ENCODE measurements at regions not wholly inside any gene's neighbourhood (a gene's known extent, or its start where the extent isn't known, plus 50 kb on each side); places are given as distances from the start of the nearest gene placed in this dataset.

DNA sequence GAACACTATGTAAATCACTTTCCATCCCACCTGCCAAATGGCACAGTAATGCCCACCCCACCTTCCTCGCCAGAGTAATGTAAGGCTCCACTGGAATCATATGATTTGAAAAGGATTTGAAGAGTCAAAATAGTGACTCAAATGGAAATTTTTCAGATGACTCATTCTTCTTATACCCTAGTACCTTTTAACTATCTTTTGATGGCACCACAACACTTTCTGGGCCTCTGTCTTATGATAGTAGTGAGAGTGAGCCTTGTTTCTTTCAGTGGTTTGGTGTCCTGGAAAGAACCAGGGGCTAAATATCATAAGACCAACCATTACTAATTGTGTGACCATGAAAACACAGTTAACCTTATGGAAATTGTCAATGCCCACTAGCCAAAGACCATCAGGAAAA is 235.4 kb upstream of the SLC14A2 start:
- DNase-seq = no peak
- WGBS, 3 donors = 93 to 96% (median 95%) methylated on average over 1 of the region's 1 CpG
- TF ChIP-seq EP300 (IDR thresholded peaks at IDR 0.05) (no peak), CTCF (IDR thresholded peaks at IDR 0.05) (no peak), POLR2A (IDR thresholded peaks at IDR 0.05) (no peak)
- no peak overlapping the region for H3K4me3 ChIP-seq
- H3K27me3 ChIP-seq = no peaks in the 10 kb centered on the region
- no peak overlapping the region for H3K27ac ChIP-seq
- H3K36me3 ChIP-seq = no peaks in the 10 kb centered on the region
- no peaks in the 10 kb centered on the region for H3K9me3 ChIP-seq
- intact Hi-C loops (cut with DNase I) = no loop called here
- H3K4me1 ChIP-seq (ENCODE audit: insufficient read depth) = no peaks in the 10 kb centered on the region

DNA sequence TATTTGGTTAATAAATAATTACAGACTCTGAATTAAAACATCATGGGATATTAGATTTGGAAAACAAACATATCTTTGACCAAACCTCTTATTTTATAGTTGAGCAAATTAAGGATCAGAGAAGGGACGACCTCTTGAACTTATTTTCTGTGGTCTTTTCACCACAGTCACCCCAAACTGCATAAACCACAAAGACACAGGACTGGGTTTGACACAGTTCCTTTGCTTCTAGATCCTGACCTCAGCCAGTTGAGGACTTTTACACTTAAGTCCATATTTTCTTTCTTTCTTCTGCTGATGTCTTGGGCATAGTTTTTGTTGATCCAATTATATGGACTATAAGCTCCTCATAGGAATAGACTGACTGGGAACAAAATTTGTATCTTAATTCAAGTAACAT is 234.0 kb upstream of the SLC14A2 start:
- H3K4me1 ChIP-seq (ENCODE audit: insufficient read depth) = no peaks in the 10 kb centered on the region
- WGBS, 3 donors = 88 to 99% (median 93%) methylated on average over 1 of the region's 1 CpG
- no peaks in the 10 kb centered on the region for H3K27me3 ChIP-seq
- no peaks in the 10 kb centered on the region for H3K36me3 ChIP-seq
- TF ChIP-seq CTCF (IDR thresholded peaks at IDR 0.05) (no peak), POLR2A (IDR thresholded peaks at IDR 0.05) (no peak), EP300 (IDR thresholded peaks at IDR 0.05) (no peak)
- H3K9me3 ChIP-seq = no peaks in the 10 kb centered on the region
- DNase-seq = no peak
- H3K4me3 ChIP-seq = no peak overlapping the region
- intact Hi-C loops (cut with DNase I) = no loop called here
- no peak overlapping the region for H3K27ac ChIP-seq

- TF ChIP-seq CTCF (IDR thresholded peaks at IDR 0.05) (no peak), POLR2A (IDR thresholded peaks at IDR 0.05) (no peak), EP300 (IDR thresholded peaks at IDR 0.05) (no peak)
- Histone ChIP-seq H3K4me3 (no peak overlapping the region), H3K36me3 (no peaks in the 10 kb centered on the region), H3K27ac (no peak overlapping the region), H3K27me3 (no peaks in the 10 kb centered on the region), H3K4me1 (ENCODE audit: insufficient read depth) (no peaks in the 10 kb centered on the region), H3K9me3 (no peaks in the 10 kb centered on the region)
- 98 to 100% (median 100%) methylated on average over 1 of the region's 1 CpG for WGBS, 3 donors
- intact Hi-C loops (cut with DNase I) = no loop called here
- no peak for DNase-seq
These were observed 232.0 kb upstream of the SLC14A2 start for GRCh38 chr18:45383228-45383627.

DNA sequence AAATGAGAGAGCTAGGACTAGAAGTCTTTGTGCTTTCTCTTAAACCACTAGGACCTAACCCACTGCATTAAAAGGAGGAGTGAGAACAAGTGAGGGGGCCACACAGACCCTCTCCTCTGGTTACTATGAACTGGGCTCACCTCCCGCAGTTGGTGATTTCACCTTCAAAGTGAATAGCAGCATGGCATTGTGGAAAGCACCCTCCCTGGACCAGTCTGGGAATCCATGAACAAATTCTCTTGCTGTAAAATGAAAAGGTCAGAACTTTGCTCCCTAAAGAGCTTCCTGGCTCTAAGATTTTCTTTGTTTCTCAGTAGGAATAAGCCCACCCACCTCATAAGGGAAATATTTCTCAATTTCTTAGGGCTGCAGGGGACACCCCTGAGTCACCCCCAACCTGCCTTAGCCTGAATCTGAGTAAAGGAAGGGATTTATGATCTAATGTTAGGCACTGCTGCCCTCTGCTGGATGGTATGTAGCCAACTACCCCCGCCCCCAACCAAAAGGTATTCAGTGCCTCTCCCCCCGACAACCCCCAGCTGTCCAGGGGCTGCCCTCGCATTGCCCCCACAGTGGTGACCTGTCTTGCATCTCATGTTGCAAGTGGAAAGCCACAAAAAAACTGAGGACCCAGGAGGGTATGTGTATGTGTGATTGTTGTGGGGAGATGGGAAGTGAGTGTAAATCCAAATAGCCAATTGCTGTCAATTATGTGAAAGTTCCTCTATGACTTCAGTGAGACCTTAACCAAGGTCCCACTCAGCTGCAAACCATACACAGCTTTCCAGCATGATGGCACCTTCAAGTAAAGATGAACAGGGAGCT is 230.9 kb upstream of the SLC14A2 start:
- Histone ChIP-seq H3K9me3 (no peaks in the 10 kb centered on the region), H3K4me3 (no peak overlapping the region), H3K27ac (no peak overlapping the region), H3K36me3 (no peaks in the 10 kb centered on the region), H3K27me3 (no peaks in the 10 kb centered on the region), H3K4me1 (ENCODE audit: insufficient read depth) (no peaks in the 10 kb centered on the region)
- DNase-seq = peak in 4 of 5 donors; percentile 43 to 71 (median 55)
- WGBS, 3 donors = 28 to 36% (median 28%) methylated on average over 4 of the region's 4 CpGs
- intact Hi-C loops (cut with DNase I) = no loop called here
- peak; percentile 24 to 48 (median 41) for TF ChIP-seq CTCF (IDR thresholded peaks at IDR 0.05)
- no peak for TF ChIP-seq POLR2A (IDR thresholded peaks at IDR 0.05)

Measured in ovary (tissue), 7 donors.